Hippocampal formation (tissue), 2 donors: ENCODE measurements at regions not wholly inside any gene's neighbourhood (a gene's known extent, or its start where the extent isn't known, plus 50 kb on each side); places are given as distances from the start of the nearest gene placed in this dataset.
"Not testable (repeated sequence)": the region's sequence is repeated elsewhere in the genome, so short reads cannot be mapped to it uniquely, and the experiment has no call there.

Source experiments
- DNase-seq, 2 donors: peaks; one replicate each; lab custom pipeline; 2025; lab: John Stamatoyannopoulos, UW

DNA sequence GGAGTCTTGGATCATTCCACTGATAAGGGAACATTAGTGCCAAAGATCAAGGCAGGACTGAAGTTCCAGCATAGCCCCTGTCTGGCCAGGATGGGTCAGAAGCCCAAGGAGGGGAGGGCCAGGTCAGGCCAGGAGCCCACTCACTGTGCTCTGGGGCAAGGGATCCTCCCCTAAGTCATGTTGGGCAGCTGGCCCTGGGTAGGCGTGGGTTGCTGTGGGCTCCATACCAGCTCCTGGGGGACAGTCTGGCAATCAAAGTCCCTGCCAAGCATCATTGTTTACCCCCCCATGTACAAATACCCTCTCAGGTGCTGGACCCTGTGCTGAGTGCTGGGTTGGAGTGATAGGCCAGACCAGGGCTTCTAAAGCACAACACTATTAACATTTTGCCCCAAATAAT lies 130.5 kb downstream of the IRX5 start:
- no peak for DNase-seq

- DNase-seq: no peak
Measured at GRCh38 chr16:55062442-55062841, 131.8 kb downstream of the IRX5 start.

- DNase-seq: no peak
Measured at GRCh38 chr16:55072976-55073375, 142.3 kb downstream of the IRX5 start.

GRCh38 chr16:55073830-55074229 lies 143.2 kb downstream of the IRX5 start:
- no peak for DNase-seq

DNA sequence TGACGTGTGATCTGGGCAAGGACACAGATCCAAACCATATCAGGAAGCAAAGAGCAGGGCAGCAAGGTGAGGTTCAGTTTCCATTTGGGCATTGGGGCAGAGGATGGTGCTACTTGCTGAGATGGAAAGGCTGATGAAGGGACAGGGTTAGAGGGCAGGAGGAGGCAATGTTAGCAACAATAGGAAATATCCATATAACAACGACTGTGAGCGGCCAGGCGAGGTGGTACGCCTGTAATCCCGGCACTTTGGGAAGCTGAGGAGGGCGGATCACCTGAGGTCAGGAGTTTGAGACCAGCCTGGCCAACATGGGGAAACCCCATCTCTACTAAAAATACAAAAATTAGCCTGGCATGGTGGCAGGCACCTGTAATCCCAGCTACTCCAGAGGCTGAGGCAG lies 144.5 kb downstream of the IRX5 start:
- not testable (repeated sequence) for DNase-seq

- no peak for DNase-seq
Measured at GRCh38 chr16:55076053-55076452, 145.4 kb downstream of the IRX5 start.

- DNase-seq: no peak
Measured at GRCh38 chr16:55077266-55077665, 146.6 kb downstream of the IRX5 start.

- DNase-seq: no peak
Measured at GRCh38 chr16:55078153-55078552, 147.5 kb downstream of the IRX5 start.

GRCh38 chr16:55078699-55079410 lies 148.2 kb downstream of the IRX5 start:
- no peak for DNase-seq

- DNase-seq: no peak
Measured at GRCh38 chr16:55081622-55082590, 151.2 kb downstream of the IRX5 start.

- DNase-seq: no peak
Measured at GRCh38 chr16:55082591-55082976, 151.9 kb downstream of the IRX5 start.

- DNase-seq: no peak
Measured at GRCh38 chr16:55083052-55083451, 152.4 kb downstream of the IRX5 start.

GRCh38 chr16:55088098-55088497 lies 157.4 kb downstream of the IRX5 start:
- no peak for DNase-seq

DNA sequence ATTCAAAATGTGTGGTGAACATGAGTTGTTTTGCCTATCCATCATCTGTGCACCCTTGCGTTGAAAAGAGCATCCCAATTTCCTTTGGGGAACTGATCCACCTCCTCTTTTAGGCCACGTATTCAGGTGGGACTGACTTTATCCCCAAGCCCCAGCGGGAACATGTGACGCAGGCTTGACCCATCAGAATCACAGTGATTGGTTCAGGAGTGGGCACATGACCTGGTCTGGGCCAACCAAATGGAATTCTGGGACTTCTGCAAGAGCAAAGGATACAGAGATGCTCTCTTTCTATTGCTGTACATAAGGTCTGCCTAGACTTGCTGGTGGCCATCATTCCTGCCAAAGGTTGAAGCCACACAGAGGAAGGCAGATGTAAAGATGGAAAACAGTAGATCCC lies 158.9 kb downstream of the IRX5 start:
- DNase-seq: no peak

DNA sequence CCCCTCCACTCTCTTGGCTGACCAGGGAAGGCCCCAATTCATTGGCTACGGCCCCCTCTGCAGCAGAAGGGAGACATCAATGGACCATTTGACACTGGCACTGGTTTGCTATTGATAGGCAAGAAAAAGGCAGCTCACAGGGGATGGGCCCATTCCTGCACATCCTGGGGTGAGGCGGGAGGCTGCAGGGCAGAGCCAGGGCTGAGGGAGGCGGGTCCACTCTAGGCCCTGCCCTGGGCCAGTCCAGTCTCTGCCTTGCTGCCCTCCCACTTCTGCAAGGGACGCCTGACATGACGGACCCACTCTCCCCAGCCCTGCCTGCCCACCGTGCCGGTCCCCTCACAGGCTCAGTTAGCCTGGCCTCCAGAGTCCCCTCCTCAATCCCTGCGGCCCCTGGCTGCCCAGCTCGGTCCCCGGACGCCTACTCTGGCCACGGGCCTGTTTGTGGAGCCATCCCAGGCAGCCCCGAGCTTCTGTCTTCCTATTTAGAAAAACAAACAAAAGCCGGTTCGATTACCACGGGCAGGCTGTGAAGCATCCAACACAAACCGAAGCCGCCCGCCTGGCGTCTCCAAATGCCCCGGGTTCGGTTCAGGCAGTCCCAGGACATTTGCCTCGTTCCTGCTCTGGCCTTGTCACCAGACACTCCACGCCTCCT lies 160.7 kb downstream of the IRX5 start:
- no peak for DNase-seq

DNA sequence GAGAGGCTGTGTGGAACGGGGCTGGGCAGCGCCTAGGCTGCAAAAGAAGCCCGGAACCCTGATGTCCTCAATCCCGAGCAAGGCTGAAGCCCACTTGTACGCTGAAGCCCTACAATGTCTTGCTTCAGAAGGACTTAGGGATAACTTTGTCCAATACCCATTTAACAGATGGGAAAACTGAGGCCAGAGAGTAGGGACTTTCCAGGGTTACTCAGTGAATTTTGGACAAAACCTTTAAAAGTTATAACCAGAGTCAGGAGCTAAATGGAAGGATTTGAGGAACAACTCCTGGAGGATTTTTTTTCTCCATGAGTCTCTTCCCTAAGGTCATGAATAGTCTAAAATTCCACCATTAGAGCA lies 161.2 kb downstream of the IRX5 start:
- no peak for DNase-seq

DNA sequence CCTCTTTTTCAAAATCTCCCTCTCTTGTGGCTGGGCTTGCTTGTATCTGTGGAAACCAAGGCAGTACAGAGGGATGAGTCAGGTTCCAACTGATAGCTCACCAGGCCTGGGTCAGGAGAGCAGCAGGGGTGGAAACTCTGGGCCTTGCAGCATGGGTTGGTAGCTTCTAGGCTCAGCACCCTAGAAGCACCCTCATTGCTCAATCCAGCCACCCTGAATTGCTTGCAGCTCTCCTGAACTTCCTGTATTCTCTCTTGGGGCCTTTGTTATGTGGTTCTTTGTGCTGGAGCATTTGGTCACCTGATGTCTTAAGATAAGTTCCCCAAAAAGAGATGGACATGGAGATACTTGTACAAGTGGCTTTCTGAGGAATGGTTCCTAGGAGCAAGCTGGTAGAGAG lies 169.4 kb downstream of the IRX5 start:
- DNase-seq: no peak

GRCh38 chr16:55101026-55101425 lies 170.4 kb downstream of the IRX5 start:
- no peak for DNase-seq

DNA sequence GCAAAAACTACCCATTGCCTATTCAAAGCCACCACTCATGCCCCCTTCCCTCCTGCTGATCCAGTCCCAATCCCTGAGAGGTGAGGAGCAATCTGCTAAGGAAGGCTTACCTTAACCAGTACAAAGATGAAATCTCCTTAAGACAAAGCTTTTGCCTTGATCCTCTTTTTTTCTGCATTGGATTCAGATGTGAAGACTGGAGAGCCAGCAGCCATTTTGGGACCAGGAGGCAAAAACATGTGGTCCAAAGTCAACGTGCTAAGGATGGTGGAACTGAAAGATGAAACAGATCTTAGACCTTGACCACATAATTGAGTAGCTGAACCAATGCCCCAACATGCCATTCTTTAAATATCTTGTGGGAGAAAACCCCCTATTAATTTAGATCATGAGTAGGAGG lies 171.4 kb downstream of the IRX5 start:
- DNase-seq: no peak

GRCh38 chr16:55102531-55102930 lies 171.9 kb downstream of the IRX5 start:
- DNase-seq: no peak

GRCh38 chr16:55107851-55108250 lies 177.2 kb downstream of the IRX5 start:
- no peak for DNase-seq

DNA sequence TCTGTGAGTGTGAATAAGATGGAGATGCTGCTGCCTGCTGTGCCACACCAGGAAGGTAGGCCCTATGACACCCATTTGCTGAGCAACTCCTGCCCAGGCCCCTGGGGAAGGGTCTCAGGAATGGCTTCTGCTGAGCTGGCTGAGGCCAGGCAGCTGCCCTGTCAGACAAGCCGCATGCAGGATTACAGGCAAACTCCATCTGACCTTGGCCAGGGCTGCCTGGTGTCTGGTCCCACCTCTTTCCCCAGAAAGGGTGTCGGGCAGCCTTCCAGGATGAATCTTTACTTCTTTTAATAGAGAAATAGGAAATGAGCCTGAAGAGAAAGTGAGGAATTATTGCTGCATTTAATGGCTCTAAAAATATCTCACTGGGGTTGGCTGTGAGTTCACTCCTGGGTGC lies 182.5 kb downstream of the IRX5 start:
- no peak for DNase-seq

GRCh38 chr16:55115506-55115905 lies 184.8 kb downstream of the IRX5 start:
- DNase-seq: no peak
